ENCODE measurements at regions not wholly inside any gene's neighbourhood (a gene's known extent, or its start where the extent isn't known, plus 50 kb on each side); places are given as distances from the start of the nearest gene placed in this dataset.

DNA sequence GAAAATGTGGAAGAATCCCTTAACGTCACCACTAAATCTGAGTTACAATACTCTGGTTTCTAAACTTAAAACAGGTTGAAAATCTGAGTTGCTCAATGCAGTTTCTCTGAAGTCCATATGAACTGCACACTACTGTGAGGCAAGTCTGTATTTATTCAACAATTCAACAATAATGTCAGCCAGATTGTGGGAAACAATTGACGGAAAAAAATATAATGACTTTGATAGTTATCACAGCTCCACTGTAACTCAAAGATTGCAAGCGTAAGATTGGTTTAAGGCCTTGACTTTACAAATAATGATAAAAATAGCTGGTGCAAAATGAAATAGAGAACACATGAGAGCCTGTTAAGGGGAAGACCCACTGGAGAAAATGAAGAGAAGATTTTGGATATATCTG, 219.4 kb upstream of the CCDC150 start:
- Mint-ChIP-seq H3K27me3 (peaks cover 22% of the 10 kb centered on the region), H3K4me3 (no peak overlapping the region), H3K4me1 (peaks cover 6% of the 10 kb centered on the region), H3K9me3 (no peaks in the 10 kb centered on the region), H3K36me3 (no peaks in the 10 kb centered on the region), H3K27ac (no peak overlapping the region)
- ATAC-seq (ENCODE audit: low read depth) (no peak), DNase-seq (no peak)
- POLR2A ChIA-PET, result no interaction called here

DNA sequence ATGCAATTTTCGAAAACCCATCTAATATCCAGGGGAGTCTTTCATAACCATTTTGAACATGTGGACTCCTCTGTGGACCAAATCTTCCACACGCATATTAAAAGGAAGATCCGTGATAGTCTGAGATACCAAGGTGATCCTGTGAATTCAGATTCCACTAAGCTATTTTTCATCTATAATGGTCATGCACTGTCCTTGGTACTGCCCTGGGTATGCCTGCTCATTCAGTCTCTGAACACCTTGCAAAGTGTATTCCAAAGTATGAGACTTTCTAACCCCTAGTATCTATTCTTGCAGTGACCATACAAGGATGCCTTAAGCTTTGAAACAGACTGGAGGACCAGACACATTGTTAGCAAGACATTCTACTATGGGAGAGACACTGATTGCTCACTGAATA, 217.6 kb upstream of the CCDC150 start:
- no peaks in the 10 kb centered on the region for H3K9me3 Mint-ChIP-seq
- ATAC-seq (ENCODE audit: low read depth) (no peak), DNase-seq (no peak)
- no peak overlapping the region for H3K4me3 Mint-ChIP-seq
- no peaks in the 10 kb centered on the region for H3K36me3 Mint-ChIP-seq
- H3K27ac Mint-ChIP-seq, result no peak overlapping the region
- no peaks in the 10 kb centered on the region for H3K4me1 Mint-ChIP-seq
- POLR2A ChIA-PET, result no interaction called here
- peaks cover 14% of the 10 kb centered on the region for H3K27me3 Mint-ChIP-seq

DNA sequence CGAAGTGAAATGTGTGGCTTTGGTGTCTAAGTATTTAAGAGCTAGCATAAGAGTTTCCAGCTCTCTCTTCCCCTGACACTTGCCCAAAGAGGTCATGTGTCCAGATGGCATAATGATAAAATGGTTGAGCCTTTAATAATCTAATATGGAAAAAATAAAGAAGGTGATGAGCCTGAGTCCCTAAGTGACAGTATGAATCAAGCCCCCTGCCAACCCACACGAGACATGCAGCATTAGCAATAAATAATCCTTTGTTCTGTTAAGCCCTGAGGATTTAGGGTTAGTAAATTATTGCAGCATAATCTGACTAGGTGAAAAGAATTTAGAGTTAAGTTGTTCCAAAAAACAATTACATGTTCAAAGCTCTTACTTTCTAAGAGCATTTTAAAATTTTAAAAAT, 217.2 kb upstream of the CCDC150 start:
- ATAC-seq (ENCODE audit: low read depth), result no peak
- peaks cover 14% of the 10 kb centered on the region for H3K27me3 Mint-ChIP-seq
- no peak overlapping the region for H3K4me3 Mint-ChIP-seq
- POLR2A ChIA-PET, result no interaction called here
- no peak overlapping the region for H3K27ac Mint-ChIP-seq
- no peak for DNase-seq
- H3K9me3 Mint-ChIP-seq, result no peaks in the 10 kb centered on the region
- no peaks in the 10 kb centered on the region for H3K4me1 Mint-ChIP-seq
- H3K36me3 Mint-ChIP-seq, result no peaks in the 10 kb centered on the region

DNA sequence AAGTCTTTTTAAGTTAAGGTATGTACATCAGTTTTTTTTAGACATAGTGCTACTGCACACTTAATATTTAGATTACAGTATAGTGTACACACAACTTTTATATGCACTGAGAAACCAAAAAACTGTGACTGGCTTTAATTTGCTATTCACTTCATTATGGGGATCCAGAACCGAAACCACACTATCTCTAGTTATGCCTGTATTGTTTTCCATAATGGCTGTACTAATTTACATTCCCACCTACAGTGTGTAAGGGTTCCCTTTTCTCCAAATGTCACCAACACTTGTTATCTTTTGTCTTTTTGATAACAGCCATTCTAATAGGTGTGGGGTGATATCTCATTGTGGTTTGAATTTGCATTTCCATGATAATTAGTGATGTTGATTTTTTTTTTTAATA, 213.4 kb upstream of the CCDC150 start:
- Mint-ChIP-seq H3K27ac (no peak overlapping the region), H3K27me3 (peaks cover 9% of the 10 kb centered on the region), H3K4me1 (peaks cover 11% of the 10 kb centered on the region), H3K9me3 (no peaks in the 10 kb centered on the region), H3K36me3 (no peaks in the 10 kb centered on the region), H3K4me3 (no peak overlapping the region)
- no peak for ATAC-seq (ENCODE audit: low read depth)
- DNase-seq, result no peak
- POLR2A ChIA-PET, result no interaction called here

DNA sequence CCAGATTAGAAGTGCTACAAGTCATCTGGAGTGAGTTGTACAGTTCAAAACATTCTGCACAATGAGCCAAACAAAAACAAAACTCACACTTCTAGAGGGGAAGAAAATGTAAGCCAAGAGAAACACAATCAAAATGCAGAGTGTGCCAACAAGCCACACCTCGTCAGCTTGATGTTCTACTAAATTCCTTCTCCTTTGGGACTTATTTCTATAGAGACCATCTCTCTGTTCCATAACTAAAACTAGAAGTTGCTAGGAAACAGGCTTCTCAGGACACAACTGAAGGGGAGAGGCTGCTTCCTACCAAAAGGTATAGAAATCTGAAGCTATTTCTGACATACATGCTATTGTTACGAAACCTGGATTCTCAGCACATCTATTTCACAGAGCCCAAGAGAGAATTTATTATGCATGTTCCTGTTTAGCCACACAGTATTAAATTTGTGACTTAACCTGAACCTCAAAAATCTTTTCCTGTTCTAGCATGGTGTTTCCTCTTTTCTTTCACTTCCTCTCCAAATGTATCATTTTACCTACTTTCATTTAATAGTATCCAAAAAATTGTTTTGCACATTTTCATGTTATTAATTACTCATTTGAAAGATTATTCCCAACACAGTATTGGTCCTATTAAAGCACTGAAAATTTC, 211.4 kb upstream of the CCDC150 start:
- Mint-ChIP-seq H3K36me3 (no peaks in the 10 kb centered on the region), H3K4me1 (peaks cover 11% of the 10 kb centered on the region), H3K27ac (no peak overlapping the region), H3K9me3 (no peaks in the 10 kb centered on the region), H3K27me3 (peaks cover 14% of the 10 kb centered on the region), H3K4me3 (no peak overlapping the region)
- no peak for ATAC-seq (ENCODE audit: low read depth)
- POLR2A ChIA-PET, result interaction anchor here (0.8 kb wide), 1 partner anchor 110 kb away, joined by 3 read pairs; no protein-coding TSS in a partner anchor
- DNase-seq, result no peak

DNA sequence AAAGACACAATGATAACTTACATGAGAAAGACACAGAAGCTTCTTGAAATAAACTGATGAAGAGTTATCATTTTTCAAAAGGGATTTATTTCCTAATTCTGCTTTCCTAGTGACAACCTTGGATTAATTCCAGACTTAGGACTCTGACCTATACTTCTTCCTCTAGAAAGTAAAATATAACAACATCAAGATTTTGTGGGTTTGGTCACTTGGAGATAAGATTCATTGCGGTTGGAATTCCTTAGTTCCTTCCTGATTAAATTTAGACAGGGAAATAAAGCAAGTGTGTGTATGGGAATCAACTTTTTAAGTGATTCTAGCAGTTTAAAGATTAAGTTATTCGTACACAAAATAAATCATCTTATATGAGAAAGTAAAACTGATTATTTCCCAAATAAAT, 208.4 kb upstream of the CCDC150 start:
- peaks cover 27% of the 10 kb centered on the region for H3K27me3 Mint-ChIP-seq
- peaks cover 11% of the 10 kb centered on the region for H3K4me1 Mint-ChIP-seq
- POLR2A ChIA-PET, result no interaction called here
- H3K27ac Mint-ChIP-seq, result no peak overlapping the region
- no peak for ATAC-seq (ENCODE audit: low read depth)
- H3K4me3 Mint-ChIP-seq, result no peak overlapping the region
- no peaks in the 10 kb centered on the region for H3K36me3 Mint-ChIP-seq
- no peak for DNase-seq
- H3K9me3 Mint-ChIP-seq, result no peaks in the 10 kb centered on the region

DNA sequence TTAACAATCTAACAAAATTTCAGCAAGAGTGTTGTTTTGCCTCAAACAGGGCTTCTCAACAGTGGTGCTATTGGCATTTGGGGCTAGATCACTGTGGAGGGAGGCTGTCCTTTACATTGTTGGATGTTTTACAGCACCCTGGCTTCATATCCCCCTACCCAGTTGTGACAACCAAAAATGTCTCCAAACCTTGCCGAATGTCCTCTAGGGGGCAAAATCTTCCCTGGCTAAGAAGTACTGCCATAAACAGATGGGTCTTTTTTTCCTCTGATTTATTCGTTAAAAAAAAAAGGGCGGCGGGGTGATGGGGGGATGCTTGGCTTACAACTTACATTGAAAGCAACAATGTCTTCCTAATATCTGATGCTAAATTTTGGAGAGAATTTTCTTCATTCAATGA, 207.6 kb upstream of the CCDC150 start:
- H3K4me1 Mint-ChIP-seq, result peaks cover 11% of the 10 kb centered on the region
- H3K9me3 Mint-ChIP-seq, result no peaks in the 10 kb centered on the region
- peaks cover 31% of the 10 kb centered on the region for H3K27me3 Mint-ChIP-seq
- DNase-seq, result no peak
- H3K36me3 Mint-ChIP-seq, result no peaks in the 10 kb centered on the region
- H3K27ac Mint-ChIP-seq, result no peak overlapping the region
- POLR2A ChIA-PET, result no interaction called here
- H3K4me3 Mint-ChIP-seq, result no peak overlapping the region
- ATAC-seq (ENCODE audit: low read depth), result no peak

DNA sequence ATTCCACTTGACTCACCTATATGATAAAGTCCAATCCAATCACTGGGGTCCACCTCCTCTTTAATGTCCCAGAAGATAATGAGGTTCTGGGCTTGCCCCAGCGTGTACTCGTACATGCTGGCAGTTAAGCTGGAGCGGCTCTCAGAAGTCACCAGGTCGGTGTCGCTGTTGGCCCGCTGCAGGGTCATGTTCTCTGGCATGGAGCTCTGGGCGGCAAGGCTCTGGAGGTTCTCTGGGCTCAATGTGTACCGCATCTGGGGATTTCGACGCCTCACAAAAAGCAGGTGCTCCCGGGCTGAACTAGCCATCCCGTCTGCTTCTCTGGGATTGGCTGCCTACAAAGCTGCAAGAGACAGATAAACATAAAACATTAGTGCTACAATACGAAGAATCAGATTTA, 206.4 kb upstream of the CCDC150 start:
- H3K4me3 Mint-ChIP-seq, result no peak overlapping the region
- peaks cover 40% of the 10 kb centered on the region for H3K27me3 Mint-ChIP-seq
- peaks cover 6% of the 10 kb centered on the region for H3K4me1 Mint-ChIP-seq
- ATAC-seq (ENCODE audit: low read depth) (no peak), DNase-seq (no peak)
- POLR2A ChIA-PET, result no interaction called here
- H3K36me3 Mint-ChIP-seq, result no peaks in the 10 kb centered on the region
- no peak overlapping the region for H3K27ac Mint-ChIP-seq
- no peaks in the 10 kb centered on the region for H3K9me3 Mint-ChIP-seq

DNA sequence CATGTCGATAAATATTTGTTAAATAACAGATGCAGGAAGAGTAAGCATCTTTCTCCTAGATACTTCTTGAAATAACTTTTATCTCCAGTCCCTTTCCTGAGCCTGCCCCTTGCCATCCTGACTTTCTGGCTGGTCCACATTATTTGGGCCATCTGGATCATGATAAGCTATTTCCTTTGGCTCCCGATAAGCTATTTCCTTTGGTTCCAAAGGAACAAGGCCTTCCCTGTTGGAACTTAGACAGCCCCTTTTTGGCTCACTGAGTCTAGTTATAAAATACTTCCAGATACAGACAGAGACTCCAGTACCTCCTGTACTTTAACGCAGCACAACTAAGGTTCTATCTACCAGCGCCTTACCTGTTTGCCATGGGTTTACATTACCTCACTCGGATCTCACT, 205.3 kb upstream of the CCDC150 start:
- no peak for DNase-seq
- Mint-ChIP-seq H3K27ac (no peak overlapping the region), H3K27me3 (peaks cover 45% of the 10 kb centered on the region), H3K9me3 (no peaks in the 10 kb centered on the region), H3K4me3 (no peak overlapping the region), H3K4me1 (no peaks in the 10 kb centered on the region), H3K36me3 (no peaks in the 10 kb centered on the region)
- no peak for ATAC-seq (ENCODE audit: low read depth)
- POLR2A ChIA-PET, result no interaction called here

DNA sequence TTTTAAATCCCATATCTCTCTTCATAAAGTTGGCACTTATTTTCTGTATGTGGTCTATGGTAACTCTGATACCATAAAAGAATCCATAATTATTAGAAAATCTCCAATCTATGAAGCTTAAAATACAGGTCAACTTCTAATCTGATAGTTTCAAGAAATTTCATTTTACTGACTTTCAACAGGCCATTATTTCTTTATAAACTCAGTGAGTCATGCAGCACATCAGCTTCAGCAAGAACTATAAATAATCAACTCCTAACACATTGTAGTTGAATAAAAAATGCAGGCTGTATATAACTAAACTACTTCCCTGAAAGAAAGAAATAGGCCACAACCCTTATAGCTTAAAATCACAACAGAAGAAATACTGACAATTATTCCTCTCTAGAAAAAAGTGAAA, 204.3 kb upstream of the CCDC150 start:
- peaks cover 48% of the 10 kb centered on the region for H3K27me3 Mint-ChIP-seq
- no peaks in the 10 kb centered on the region for H3K9me3 Mint-ChIP-seq
- H3K4me3 Mint-ChIP-seq, result no peak overlapping the region
- H3K36me3 Mint-ChIP-seq, result no peaks in the 10 kb centered on the region
- POLR2A ChIA-PET, result interaction anchor here (0.5 kb wide), 1 partner anchor 324 kb away, joined by 3 read pairs; no protein-coding TSS in a partner anchor
- no peak for ATAC-seq (ENCODE audit: low read depth)
- no peak for DNase-seq
- H3K4me1 Mint-ChIP-seq, result no peaks in the 10 kb centered on the region
- no peak overlapping the region for H3K27ac Mint-ChIP-seq

DNA sequence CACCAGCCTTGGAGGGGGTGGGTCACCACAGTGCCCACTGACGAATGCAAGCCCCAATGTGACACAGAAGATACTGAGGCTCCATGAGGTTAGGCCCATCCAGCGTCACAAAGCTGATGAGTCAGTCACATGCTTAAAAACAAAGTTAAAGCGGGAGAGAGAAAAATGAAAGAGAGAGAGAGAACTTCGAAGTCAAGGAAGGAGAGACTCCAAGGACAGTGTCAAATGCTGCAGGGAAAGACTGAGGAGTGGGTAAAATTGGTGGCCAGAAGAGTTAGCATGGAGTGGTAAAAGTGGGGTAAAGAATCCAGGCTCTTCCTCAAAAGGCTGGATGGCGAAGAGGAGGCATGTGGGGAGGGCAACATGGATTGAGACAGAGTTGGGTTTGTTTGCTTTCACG, 201.9 kb upstream of the CCDC150 start:
- Mint-ChIP-seq H3K36me3 (no peaks in the 10 kb centered on the region), H3K4me1 (no peaks in the 10 kb centered on the region), H3K27me3 (peaks cover 34% of the 10 kb centered on the region), H3K27ac (no peak overlapping the region), H3K4me3 (no peak overlapping the region), H3K9me3 (no peaks in the 10 kb centered on the region)
- DNase-seq (no peak), ATAC-seq (ENCODE audit: low read depth) (no peak)
- POLR2A ChIA-PET, result interaction anchor here (0.6 kb wide), 1 partner anchor 24 kb away, joined by 3 read pairs; no protein-coding TSS in a partner anchor

DNA sequence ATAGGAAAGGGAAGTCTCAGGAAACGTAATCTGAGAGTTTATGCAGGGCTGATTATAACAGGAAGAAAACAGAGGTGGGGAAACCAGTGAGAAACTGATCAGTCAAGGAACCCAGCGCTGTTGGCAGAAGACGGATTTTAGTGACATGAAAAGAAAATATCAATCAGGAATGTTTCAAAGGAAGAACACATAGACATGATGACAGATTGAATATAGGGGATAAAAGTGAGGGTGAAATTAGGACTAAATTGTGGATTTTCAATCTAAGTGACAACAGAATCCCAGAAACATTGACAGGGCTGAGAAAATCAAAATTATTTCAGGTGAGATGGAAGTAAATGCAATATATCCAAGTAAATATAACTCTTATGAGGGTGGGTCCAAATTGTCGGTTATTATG, 199.8 kb upstream of the CCDC150 start:
- DNase-seq (no peak), ATAC-seq (ENCODE audit: low read depth) (no peak)
- Mint-ChIP-seq H3K27ac (no peak overlapping the region), H3K9me3 (no peaks in the 10 kb centered on the region), H3K4me3 (no peak overlapping the region), H3K36me3 (no peaks in the 10 kb centered on the region), H3K27me3 (peaks cover 28% of the 10 kb centered on the region), H3K4me1 (no peaks in the 10 kb centered on the region)
- POLR2A ChIA-PET, result no interaction called here

DNA sequence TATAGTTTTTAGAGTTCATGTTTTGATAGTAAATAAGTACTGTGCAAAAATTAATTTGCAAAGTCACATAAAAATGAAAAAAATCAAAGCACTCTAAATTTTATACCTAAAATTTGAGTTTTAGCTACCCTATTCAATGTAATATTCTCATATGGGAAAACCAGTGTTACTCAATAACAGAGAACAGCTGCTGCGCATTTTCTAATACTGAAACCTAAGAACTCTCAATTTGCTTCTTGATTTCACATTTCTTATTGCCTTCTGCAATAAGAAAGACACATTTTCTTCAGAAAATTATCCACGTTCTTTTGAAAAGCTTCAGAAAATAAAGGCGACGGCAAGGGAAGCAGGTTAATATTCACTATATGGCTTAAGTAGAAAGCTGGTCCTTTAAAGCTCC, 199.1 kb upstream of the CCDC150 start:
- Mint-ChIP-seq H3K27me3 (peaks cover 28% of the 10 kb centered on the region), H3K4me1 (no peaks in the 10 kb centered on the region), H3K36me3 (no peaks in the 10 kb centered on the region), H3K27ac (no peak overlapping the region), H3K4me3 (no peak overlapping the region), H3K9me3 (no peaks in the 10 kb centered on the region)
- ATAC-seq (ENCODE audit: low read depth) (no peak), DNase-seq (no peak)
- POLR2A ChIA-PET, result no interaction called here

DNA sequence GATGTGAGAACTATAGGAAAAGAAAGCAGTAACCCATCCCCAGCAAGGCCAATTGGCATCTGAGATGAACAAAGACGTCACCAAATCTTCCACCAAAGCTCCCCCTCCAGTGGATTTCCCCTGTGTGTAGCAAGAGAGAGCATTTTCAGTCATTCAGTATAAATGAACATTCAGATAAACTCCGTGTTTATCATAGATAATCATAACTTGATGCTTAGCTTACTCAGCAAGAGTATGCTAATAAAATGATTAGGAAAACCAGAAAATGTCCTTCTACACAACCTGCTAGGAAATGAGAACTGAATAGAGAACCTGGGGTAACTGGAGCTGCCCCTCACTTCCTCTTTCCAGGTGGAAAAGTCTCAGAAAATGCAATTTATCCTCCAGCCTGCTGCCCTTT, 198.0 kb upstream of the CCDC150 start:
- POLR2A ChIA-PET, result no interaction called here
- H3K4me3 Mint-ChIP-seq, result no peak overlapping the region
- ATAC-seq (ENCODE audit: low read depth), result no peak

DNA sequence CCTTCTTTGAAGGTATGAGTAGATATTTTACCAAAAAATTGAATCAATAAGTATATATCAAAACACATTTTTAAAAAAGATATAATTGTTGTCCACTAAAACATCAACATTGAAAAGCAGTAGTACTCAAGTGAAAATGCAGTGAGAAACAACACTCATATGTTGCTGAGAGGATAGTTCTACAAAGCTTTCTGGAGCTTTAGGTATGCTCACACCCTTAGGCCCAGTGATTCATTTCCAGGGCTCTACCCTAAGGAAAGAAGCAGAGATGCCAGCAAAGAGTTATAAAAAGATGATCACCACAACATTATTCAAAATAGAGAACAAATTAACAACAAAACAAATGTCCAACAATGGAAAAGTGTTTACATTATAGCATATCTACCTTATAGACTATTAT, 197.3 kb upstream of the CCDC150 start:
- Mint-ChIP-seq H3K27ac (no peak overlapping the region), H3K36me3 (no peaks in the 10 kb centered on the region), H3K9me3 (no peaks in the 10 kb centered on the region), H3K4me1 (no peaks in the 10 kb centered on the region), H3K4me3 (no peak overlapping the region), H3K27me3 (peaks cover 28% of the 10 kb centered on the region)
- ATAC-seq (ENCODE audit: low read depth), result no peak
- POLR2A ChIA-PET, result no interaction called here
- no peak for DNase-seq

More for the DNA sequence above, 198.0 kb upstream of the CCDC150 start:
- H3K36me3 Mint-ChIP-seq, result no peaks in the 10 kb centered on the region
- DNase-seq, result no peak
- no peaks in the 10 kb centered on the region for H3K9me3 Mint-ChIP-seq
- peaks cover 31% of the 10 kb centered on the region for H3K27me3 Mint-ChIP-seq
- H3K4me1 Mint-ChIP-seq, result no peaks in the 10 kb centered on the region
- H3K27ac Mint-ChIP-seq, result no peak overlapping the region

All from activated naive CD8-positive, alpha-beta T cell treated with anti-CD3 and anti-CD28 coated beads, Interleukin-2, amount 10 ng/mL, durations not matched to agents 7 days and 5 days (primary cell).